NB4 (cell line): ENCODE measurements at regions not wholly inside any gene's neighbourhood (a gene's known extent, or its start where the extent isn't known, plus 50 kb on each side); places are given as distances from the start of the nearest gene placed in this dataset.

Source experiments
- DNase-seq: peaks from one replicate; pipeline ENCODE4 v3.0.0; 2010; ENCODE audit warnings: low read depth
- H3K4me3 ChIP-seq: one replicate; pipeline ENCODE4 v1.5.1; 2011; ENCODE audit warnings: mild to moderate bottlenecking, low read depth, low read length, moderate library complexity
- MYC ChIP-seq: IDR thresholded peaks from 2 replicates; pipeline ENCODE4 v1.6.1; 2011; ENCODE audit warnings: low read depth, low read length
- POLR2A ChIP-seq: IDR thresholded peaks from 2 replicates; pipeline ENCODE4 v1.6.1; 2011; ENCODE audit warnings: mild to moderate bottlenecking; ENCODE audit not compliant: insufficient read length; ENCODE audit errors: extremely low read depth
- TF ChIP-seq, protein P1 (sequence below): IDR thresholded peaks from one replicate; pipeline ENCODE4 v1.5.1; 2012; ENCODE audit warnings: low read depth, low read length
- TF ChIP-seq, protein P2 (sequence below): IDR thresholded peaks from 2 replicates; pipeline ENCODE4 v1.6.1; 2011; ENCODE audit warnings: low read depth, low read length

DNA sequence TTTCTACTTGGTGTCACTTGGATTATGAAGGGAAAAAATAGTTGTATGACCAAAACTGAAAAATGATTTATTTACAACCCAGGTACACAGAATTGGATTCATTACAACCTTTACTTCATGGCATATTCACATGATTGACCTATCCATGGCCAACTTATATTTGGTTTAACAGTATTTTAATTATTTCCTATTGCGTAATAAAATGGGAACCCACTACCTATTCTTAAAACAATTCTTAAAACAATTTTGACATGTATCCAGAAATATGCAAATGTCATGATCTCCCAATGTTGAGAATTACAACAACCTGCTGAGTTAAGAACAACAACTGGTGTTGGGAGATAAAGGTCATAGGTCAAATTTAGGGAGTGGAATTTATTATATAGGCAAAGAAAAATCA, 54.8 kb upstream of the DDX53 start:
- no peak overlapping the region for H3K4me3 ChIP-seq
- TF ChIP-seq, protein P1, sequence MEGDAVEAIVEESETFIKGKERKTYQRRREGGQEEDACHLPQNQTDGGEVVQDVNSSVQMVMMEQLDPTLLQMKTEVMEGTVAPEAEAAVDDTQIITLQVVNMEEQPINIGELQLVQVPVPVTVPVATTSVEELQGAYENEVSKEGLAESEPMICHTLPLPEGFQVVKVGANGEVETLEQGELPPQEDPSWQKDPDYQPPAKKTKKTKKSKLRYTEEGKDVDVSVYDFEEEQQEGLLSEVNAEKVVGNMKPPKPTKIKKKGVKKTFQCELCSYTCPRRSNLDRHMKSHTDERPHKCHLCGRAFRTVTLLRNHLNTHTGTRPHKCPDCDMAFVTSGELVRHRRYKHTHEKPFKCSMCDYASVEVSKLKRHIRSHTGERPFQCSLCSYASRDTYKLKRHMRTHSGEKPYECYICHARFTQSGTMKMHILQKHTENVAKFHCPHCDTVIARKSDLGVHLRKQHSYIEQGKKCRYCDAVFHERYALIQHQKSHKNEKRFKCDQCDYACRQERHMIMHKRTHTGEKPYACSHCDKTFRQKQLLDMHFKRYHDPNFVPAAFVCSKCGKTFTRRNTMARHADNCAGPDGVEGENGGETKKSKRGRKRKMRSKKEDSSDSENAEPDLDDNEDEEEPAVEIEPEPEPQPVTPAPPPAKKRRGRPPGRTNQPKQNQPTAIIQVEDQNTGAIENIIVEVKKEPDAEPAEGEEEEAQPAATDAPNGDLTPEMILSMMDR = no peak
- no peak for TF ChIP-seq MYC
- TF ChIP-seq, protein P2, sequence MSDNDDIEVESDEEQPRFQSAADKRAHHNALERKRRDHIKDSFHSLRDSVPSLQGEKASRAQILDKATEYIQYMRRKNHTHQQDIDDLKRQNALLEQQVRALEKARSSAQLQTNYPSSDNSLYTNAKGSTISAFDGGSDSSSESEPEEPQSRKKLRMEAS = no peak
- TF ChIP-seq POLR2A = no peak
- DNase-seq = no peak
